ENCODE measurements at regions not wholly inside any gene's neighbourhood (a gene's known extent, or its start where the extent isn't known, plus 50 kb on each side); places are given as distances from the start of the nearest gene placed in this dataset.

DNA sequence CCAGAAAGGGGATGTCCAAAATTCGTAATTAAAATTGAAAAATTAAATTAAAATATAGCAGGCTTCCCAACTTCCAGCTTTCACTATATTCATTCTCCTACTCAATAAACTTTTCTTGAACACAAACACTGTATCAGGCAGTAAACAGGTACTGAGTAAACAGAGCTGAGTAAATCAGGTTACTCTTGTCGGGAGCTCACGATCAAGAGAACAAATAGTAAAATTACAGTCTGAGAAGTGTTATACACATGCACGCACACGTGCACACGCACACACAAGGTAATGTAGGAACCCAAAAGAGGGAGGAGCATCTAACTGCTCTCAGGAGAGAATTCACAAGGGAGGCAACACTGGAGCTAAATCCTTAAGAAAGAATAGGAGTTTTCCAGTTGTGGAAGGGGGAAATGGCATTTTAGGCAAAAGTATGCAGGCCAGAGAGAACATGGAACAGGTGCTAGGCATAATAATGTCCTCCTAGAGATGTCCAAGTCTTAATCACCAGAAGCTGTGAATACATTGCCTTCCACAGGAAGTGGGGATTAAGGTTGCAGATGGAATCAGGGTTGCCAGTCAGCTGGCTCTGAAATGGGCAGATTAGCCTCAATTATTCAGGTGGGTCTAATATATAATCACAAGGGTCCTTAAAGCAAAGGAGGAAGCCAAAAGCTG is 598.8 kb upstream of the BRINP1 start:
- WGBS, 2 donors (ENCODE audit: low coverage in 1 of 2): 42% methylated on average over 5 to 6 of the region's 6 CpGs
- H3K36me3 ChIP-seq: no peaks in the 10 kb centered on the region
- H3K27me3 ChIP-seq: peaks cover 7% of the 10 kb centered on the region
- DNase-seq: no peak
- H3K4me1 ChIP-seq: peaks cover 0 to 4% (median 0%) of the 10 kb centered on the region in 4 donors
- TF ChIP-seq, protein P1, sequence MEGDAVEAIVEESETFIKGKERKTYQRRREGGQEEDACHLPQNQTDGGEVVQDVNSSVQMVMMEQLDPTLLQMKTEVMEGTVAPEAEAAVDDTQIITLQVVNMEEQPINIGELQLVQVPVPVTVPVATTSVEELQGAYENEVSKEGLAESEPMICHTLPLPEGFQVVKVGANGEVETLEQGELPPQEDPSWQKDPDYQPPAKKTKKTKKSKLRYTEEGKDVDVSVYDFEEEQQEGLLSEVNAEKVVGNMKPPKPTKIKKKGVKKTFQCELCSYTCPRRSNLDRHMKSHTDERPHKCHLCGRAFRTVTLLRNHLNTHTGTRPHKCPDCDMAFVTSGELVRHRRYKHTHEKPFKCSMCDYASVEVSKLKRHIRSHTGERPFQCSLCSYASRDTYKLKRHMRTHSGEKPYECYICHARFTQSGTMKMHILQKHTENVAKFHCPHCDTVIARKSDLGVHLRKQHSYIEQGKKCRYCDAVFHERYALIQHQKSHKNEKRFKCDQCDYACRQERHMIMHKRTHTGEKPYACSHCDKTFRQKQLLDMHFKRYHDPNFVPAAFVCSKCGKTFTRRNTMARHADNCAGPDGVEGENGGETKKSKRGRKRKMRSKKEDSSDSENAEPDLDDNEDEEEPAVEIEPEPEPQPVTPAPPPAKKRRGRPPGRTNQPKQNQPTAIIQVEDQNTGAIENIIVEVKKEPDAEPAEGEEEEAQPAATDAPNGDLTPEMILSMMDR (IDR thresholded peaks at IDR 0.05): no peak
- TF ChIP-seq POLR2A (IDR thresholded peaks at IDR 0.05): no peak
- no peak for TF ChIP-seq EP300 (IDR thresholded peaks at IDR 0.05; ENCODE audit: low read depth)
- TF ChIP-seq POLR2AphosphoS5 (IDR thresholded peaks at IDR 0.05): no peak
- H3K4me3 ChIP-seq: no peak overlapping the region
- no peak overlapping the region for H3K27ac ChIP-seq
- intact Hi-C loops (cut with DNase I; ENCODE audit: low total_unique reads) (no loop called here), in situ Hi-C loops (cut with MboI; ENCODE audit: low pct_ligation_motif_present in 1 of 4, low pct_unique_long_range_greater_than_20kb in 1 of 4, low sequenced_read_pairs in 3 of 4) (loop anchor here in 2 of 4 donors (25.0 kb wide), 2 partner anchors 406 to 494 kb away; no protein-coding TSS in a partner anchor)
- no peaks in the 10 kb centered on the region for H3K9me3 ChIP-seq

DNA sequence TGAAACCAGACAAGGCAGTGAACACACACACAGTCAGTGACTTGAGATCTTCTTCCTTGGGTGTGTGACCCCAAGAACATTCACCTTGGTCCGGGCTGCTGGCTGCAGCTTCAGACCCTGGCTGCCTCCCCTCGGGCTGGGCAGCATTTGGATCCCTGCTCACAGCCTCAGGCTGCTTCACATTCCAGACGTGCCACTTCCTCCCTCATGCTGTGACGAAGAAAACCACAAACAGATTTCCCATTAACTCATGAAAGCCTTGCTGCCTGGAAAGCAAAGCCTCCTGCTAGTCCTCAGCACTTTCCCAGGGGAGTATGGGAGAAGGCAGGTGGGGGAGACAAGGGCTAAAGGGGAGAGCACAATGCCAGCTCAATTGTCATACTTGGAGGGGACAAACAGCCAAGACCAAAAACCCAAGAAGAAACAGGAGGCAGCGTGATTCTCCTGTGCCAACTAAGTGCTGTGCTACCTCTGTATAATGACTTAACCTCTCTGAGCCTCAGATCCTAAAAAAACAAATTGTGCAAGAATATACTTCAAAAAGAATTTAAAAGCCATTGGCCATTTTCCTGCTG is 594.6 kb upstream of the BRINP1 start:
- H3K4me1 ChIP-seq: peaks cover 0 to 4% (median 0%) of the 10 kb centered on the region in 4 donors
- H3K27ac ChIP-seq: no peak overlapping the region
- in situ Hi-C loops (cut with MboI; ENCODE audit: low pct_ligation_motif_present in 1 of 4, low pct_unique_long_range_greater_than_20kb in 1 of 4, low sequenced_read_pairs in 3 of 4): loop anchor here in 2 of 4 donors (25.0 kb wide), 2 partner anchors 402 to 498 kb away; no protein-coding TSS in a partner anchor
- TF ChIP-seq POLR2AphosphoS5 (IDR thresholded peaks at IDR 0.05): no peak
- TF ChIP-seq POLR2A (IDR thresholded peaks at IDR 0.05): no peak
- TF ChIP-seq EP300 (IDR thresholded peaks at IDR 0.05; ENCODE audit: low read depth): no peak
- TF ChIP-seq, protein P1 (IDR thresholded peaks at IDR 0.05): no peak
- WGBS, 2 donors (ENCODE audit: low coverage in 1 of 2): 8 to 18% methylated on average over 2 to 5 of the region's 5 CpGs
- no peak for DNase-seq
- intact Hi-C loops (cut with DNase I; ENCODE audit: low total_unique reads): no loop called here
- H3K36me3 ChIP-seq: no peaks in the 10 kb centered on the region
- H3K4me3 ChIP-seq: no peak overlapping the region
- no peaks in the 10 kb centered on the region for H3K9me3 ChIP-seq
- H3K27me3 ChIP-seq: peaks cover 7% of the 10 kb centered on the region

GRCh38 chr9:119963258-119963797 is 594.1 kb upstream of the BRINP1 start:
- DNase-seq: no peak
- H3K36me3 ChIP-seq: no peaks in the 10 kb centered on the region
- H3K27ac ChIP-seq: no peak overlapping the region
- no peak overlapping the region for H3K4me3 ChIP-seq
- 41 to 58% methylated on average over 4 of the region's 4 CpGs for WGBS, 2 donors (ENCODE audit: low coverage in 1 of 2)
- in situ Hi-C loops (cut with MboI; ENCODE audit: low pct_ligation_motif_present in 1 of 4, low pct_unique_long_range_greater_than_20kb in 1 of 4, low sequenced_read_pairs in 3 of 4) (loop anchor here in 2 of 4 donors (25.0 kb wide), 2 partner anchors 401 to 499 kb away; no protein-coding TSS in a partner anchor), intact Hi-C loops (cut with DNase I; ENCODE audit: low total_unique reads) (no loop called here)
- TF ChIP-seq, protein P1 (IDR thresholded peaks at IDR 0.05): no peak
- TF ChIP-seq POLR2AphosphoS5 (IDR thresholded peaks at IDR 0.05) (no peak), EP300 (IDR thresholded peaks at IDR 0.05; ENCODE audit: low read depth) (no peak), POLR2A (IDR thresholded peaks at IDR 0.05) (no peak)
- H3K4me1 ChIP-seq: peaks cover 0 to 4% (median 0%) of the 10 kb centered on the region in 4 donors
- H3K27me3 ChIP-seq: peaks cover 5% of the 10 kb centered on the region
- no peaks in the 10 kb centered on the region for H3K9me3 ChIP-seq

DNA sequence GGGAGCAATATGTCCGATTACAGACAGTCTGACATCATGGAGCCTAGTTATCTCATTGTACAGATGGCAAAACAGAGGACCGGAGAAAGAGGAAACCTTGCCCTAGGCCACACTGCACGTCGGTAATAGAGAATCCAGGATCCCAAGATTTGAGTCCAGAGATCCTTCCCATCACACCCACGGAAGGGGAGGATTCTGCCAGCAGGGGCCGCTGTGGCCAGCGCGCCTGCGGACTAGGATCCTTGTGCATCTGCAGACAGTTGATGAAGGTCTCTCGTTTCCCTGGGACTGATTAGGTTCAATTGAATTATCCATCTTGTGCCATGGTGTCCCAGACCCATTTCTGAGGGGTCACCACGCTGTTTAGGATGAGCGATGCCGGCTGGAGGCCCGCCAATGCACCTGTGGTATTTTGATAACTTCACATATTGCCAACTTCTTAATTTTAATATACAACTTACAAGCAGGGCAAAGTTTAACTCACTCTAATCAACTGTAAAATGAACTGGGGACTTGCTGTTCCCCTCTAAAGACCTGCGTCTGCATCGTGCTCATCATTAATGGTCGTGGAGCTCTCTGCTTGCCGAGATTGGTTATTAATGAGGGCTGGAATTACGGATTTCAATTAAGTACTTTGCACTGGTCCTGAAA is 592.7 kb upstream of the BRINP1 start:
- H3K4me3 ChIP-seq: no peak overlapping the region
- DNase-seq: peak; percentile 33
- no peak overlapping the region for H3K27ac ChIP-seq
- H3K9me3 ChIP-seq: no peaks in the 10 kb centered on the region
- no peaks in the 10 kb centered on the region for H3K36me3 ChIP-seq
- no peaks in the 10 kb centered on the region for H3K27me3 ChIP-seq
- peaks cover 0 to 4% (median 0%) of the 10 kb centered on the region in 4 donors for H3K4me1 ChIP-seq
- intact Hi-C loops (cut with DNase I; ENCODE audit: low total_unique reads): no loop called here
- whole genome bisulfite sequencing, 2 donors (ENCODE audit: low coverage in 1 of 2): 36 to 59% methylated on average over 6 to 19 of the region's 19 CpGs
- TF ChIP-seq, protein P1 (IDR thresholded peaks at IDR 0.05): peak; percentile 44 to 68 (median 56)
- no peak for TF ChIP-seq POLR2A (IDR thresholded peaks at IDR 0.05)
- in situ Hi-C loops (cut with MboI; ENCODE audit: low pct_ligation_motif_present in 1 of 4, low pct_unique_long_range_greater_than_20kb in 1 of 4, low sequenced_read_pairs in 3 of 4): loop anchor here in 2 of 4 donors (25.0 kb wide), 2 partner anchors 400 to 500 kb away; no protein-coding TSS in a partner anchor
